Body of pancreas (tissue), 4 donors: ENCODE measurements at regions not wholly inside any gene's neighbourhood (a gene's known extent, or its start where the extent isn't known, plus 50 kb on each side); places are given as distances from the start of the nearest gene placed in this dataset.

Experiments
- POLR2A ChIP-seq, 3 donors: fragments of 450-650 bp; IDR thresholded peaks; one replicate each; pipeline ENCODE4 v1.6.1; 2016; ENCODE audit warnings: antibody characterized with exemption in 3 of 3, mild to moderate bottlenecking in 2 of 3
- TF ChIP-seq, protein P1 (sequence below), 7 experiments: fragments of 450-650 bp in 4 of 7; fragments of 200-600 bp in 3 of 7; sonication (generic) in 3 of 7; IDR thresholded peaks; one replicate each; pipeline ENCODE4 v1.5.1; 2016 to 2019; ENCODE audit warnings: antibody characterized with exemption in 7 of 7

DNA sequence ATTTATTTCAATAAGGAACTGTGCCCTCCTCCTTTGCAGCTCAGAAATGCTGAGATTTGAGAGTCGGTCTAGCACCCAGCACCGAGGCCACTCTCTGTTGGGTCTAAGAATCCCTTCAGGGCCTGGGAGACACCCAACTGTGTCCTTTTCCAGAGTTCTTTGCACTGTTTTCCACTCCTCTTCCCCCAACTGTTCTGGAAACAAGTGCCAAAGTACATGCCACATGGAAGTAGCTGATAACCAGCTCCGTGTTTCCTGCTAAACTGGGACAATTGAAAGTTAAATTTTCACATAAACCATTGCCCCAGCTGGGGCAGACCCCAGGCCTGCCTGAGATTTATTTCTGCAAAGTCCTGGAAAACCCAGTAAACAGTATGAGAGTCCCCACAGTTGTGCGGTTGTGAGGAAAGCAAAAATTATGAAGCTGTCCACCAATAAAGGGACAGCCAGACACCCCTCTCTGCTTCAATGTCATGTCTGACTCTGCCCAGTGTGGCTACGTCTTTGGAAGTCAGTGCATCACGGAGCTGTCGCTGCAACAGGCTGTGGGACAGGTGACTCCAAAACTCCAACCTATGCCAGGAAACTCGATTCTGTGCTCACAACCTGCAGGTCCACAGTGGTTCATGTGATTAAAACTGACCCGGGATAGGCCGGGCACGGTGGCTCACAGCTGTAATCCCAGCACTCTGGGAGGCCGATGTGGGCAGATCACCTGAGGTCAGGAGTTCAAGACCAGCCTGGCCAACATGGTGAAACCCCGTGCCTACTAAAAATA is 178.0 kb upstream of the AFDN start:
- TF ChIP-seq, protein P1, sequence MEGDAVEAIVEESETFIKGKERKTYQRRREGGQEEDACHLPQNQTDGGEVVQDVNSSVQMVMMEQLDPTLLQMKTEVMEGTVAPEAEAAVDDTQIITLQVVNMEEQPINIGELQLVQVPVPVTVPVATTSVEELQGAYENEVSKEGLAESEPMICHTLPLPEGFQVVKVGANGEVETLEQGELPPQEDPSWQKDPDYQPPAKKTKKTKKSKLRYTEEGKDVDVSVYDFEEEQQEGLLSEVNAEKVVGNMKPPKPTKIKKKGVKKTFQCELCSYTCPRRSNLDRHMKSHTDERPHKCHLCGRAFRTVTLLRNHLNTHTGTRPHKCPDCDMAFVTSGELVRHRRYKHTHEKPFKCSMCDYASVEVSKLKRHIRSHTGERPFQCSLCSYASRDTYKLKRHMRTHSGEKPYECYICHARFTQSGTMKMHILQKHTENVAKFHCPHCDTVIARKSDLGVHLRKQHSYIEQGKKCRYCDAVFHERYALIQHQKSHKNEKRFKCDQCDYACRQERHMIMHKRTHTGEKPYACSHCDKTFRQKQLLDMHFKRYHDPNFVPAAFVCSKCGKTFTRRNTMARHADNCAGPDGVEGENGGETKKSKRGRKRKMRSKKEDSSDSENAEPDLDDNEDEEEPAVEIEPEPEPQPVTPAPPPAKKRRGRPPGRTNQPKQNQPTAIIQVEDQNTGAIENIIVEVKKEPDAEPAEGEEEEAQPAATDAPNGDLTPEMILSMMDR (IDR thresholded peaks at IDR 0.05): no peak
- TF ChIP-seq POLR2A (IDR thresholded peaks at IDR 0.05): no peak
